GM13977 (cell line): ENCODE measurements at regions not wholly inside any gene's neighbourhood (a gene's known extent, or its start where the extent isn't known, plus 50 kb on each side); places are given as distances from the start of the nearest gene placed in this dataset.
A peak's percentile ranks its signal among the peaks of the same experiment; 100 is the strongest.

Experiments used
- DNase-seq: peaks from one replicate; pipeline ENCODE4 v3.0.0; 2012; ENCODE audit warnings: low spot score
- CTCF ChIP-seq: IDR thresholded peaks from 2 replicates; pipeline ENCODE4 v1.5.1; 2012; ENCODE audit warnings: mild to moderate bottlenecking, control low read depth; ENCODE audit not compliant: insufficient read depth; ENCODE audit errors: extremely low read depth, missing control alignments
- in situ Hi-C: fragments of 300-500 bp; cut with MboI; formaldehyde crosslinking; loops from one replicate; pipeline ENCODE4 v1.12.0; 2022; ENCODE audit warnings: low sequenced_read_pairs, low pct_unique_long_range_greater_than_20kb, mixed read lengths, inconsistent platforms; ENCODE audit not compliant: unreplicated experiment

GRCh38 chr4:111946800-111947199, 198.5 kb upstream of the FAM241A start:
- DNase-seq = no peak
- no peak for TF ChIP-seq CTCF
- in situ Hi-C loops = loop anchor here (10.0 to 25.0 kb wide), 2 partner anchors 88 to 309 kb away; no protein-coding TSS in a partner anchor

- in situ Hi-C loops = no loop called here
- TF ChIP-seq CTCF = no peak
- no peak for DNase-seq
Observed at GRCh38 chr4:111952688-111953087, 192.6 kb upstream of the FAM241A start.

- in situ Hi-C loops = no loop called here
- no peak for TF ChIP-seq CTCF
- no peak for DNase-seq
Observed at GRCh38 chr4:111954550-111954949, 190.7 kb upstream of the FAM241A start.

GRCh38 chr4:111955001-111955400, 190.3 kb upstream of the FAM241A start:
- DNase-seq = no peak
- no peak for TF ChIP-seq CTCF
- in situ Hi-C loops = no loop called here

GRCh38 chr4:111957116-111957515, 188.1 kb upstream of the FAM241A start:
- no peak for DNase-seq
- in situ Hi-C loops = no loop called here
- no peak for TF ChIP-seq CTCF

- in situ Hi-C loops = no loop called here
- DNase-seq = no peak
- no peak for TF ChIP-seq CTCF
Observed at GRCh38 chr4:111957997-111958396, 187.3 kb upstream of the FAM241A start.

- no peak for TF ChIP-seq CTCF
- DNase-seq = peak; percentile 2
- in situ Hi-C loops = no loop called here
Observed at GRCh38 chr4:111959222-111959621, 186.0 kb upstream of the FAM241A start.
